ENCODE measurements at regions not wholly inside any gene's neighbourhood (a gene's known extent, or its start where the extent isn't known, plus 50 kb on each side); places are given as distances from the start of the nearest gene placed in this dataset.

DNA sequence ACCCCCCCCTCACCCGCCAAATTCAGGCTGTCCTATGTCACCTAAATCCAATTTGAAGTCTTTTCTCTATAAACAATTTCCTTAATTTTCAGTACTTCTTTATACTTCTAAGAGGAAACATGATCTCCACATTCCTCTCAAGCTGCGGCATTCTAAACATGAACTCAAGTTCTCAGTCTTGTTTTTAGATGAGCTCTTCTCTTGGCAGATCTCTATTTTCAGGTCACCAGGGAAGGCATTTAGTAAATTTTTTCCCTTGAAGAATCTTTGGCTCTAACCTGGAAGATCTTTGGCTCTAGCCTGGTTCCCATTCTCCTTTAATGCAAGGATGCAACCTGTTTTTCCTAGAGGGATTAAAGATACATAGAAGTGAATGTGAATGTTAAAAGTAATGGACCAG lies 193.4 kb downstream of the ATG4C start:
- no peak for ATAC-seq
- no peak for DNase-seq (ENCODE audit: low spot score)
- intact Hi-C loops (cut with DNase I): no loop called here

- ATAC-seq: no peak
- DNase-seq (ENCODE audit: low spot score): no peak
- intact Hi-C loops (cut with DNase I): no loop called here
Observed at GRCh38 chr1:62978741-62979140, 194.8 kb downstream of the ATG4C start.

GRCh38 chr1:62981434-62981833 lies 197.5 kb downstream of the ATG4C start:
- DNase-seq (ENCODE audit: low spot score): no peak
- ATAC-seq: no peak
- intact Hi-C loops (cut with DNase I): no loop called here

DNA sequence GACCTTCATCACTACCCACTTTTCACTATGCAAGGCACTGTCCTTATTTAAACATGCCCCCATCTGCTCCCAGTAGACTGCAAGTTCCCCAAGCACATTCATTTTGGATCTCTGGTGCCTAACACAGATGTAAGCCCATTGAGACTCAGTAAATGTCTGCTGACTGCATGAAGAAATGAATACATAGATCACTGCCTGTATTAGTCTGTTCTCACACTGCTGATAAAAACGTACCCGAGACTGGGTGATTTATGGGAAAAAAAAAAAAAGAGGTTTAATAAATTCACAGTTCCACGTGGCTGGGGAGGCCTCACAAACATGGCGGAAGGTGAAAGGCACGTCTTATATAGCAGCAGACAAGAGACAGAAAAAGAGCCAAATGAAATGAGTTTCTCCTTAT lies 204.9 kb downstream of the ATG4C start:
- no peak for DNase-seq (ENCODE audit: low spot score)
- intact Hi-C loops (cut with DNase I): no loop called here
- ATAC-seq: no peak

DNA sequence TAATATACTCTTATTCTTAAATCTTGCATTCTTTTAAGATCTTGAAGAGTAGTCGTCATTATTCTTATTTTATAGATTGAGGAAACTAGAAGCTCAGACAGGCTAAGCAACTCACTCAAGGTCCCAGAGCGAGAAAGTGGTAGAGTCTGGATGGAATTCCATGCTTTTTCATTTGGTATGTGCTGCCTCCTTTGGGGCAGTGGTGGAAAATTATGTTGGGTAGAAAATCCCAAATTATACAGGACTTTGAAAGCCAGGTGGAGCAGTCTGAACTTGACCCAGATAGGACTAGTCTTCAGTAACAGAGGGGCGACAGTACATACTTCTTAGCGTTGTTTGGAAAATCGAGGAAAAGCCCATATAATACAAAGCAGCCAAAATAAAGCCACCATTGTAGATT lies 205.6 kb downstream of the ATG4C start:
- DNase-seq (ENCODE audit: low spot score) (no peak), ATAC-seq (no peak)
- intact Hi-C loops (cut with DNase I): no loop called here

DNA sequence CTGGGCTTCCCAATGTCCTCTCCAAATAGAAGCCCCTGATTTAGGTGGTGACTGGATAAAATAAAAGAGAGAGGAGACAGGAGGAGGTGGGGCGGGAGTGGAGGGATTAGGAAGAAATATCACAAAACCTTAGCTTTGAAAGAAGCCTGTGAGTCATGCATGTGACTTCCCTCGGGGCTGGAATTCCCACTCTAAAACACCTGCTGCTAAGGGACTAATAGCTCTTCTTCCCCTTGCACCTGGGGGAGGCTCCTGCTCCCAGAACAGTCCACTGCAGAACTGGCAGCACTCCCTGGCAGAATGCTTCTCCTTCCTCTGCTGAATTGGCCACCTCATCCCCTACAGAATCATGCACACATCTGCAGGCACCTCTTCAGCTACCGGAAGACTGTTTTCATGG lies 207.2 kb downstream of the ATG4C start:
- intact Hi-C loops (cut with DNase I): no loop called here
- ATAC-seq: no peak
- DNase-seq (ENCODE audit: low spot score): no peak

- intact Hi-C loops (cut with DNase I): no loop called here
- ATAC-seq: no peak
- DNase-seq (ENCODE audit: low spot score): no peak
Observed at GRCh38 chr1:62993844-62994243, 209.9 kb downstream of the ATG4C start.

DNA sequence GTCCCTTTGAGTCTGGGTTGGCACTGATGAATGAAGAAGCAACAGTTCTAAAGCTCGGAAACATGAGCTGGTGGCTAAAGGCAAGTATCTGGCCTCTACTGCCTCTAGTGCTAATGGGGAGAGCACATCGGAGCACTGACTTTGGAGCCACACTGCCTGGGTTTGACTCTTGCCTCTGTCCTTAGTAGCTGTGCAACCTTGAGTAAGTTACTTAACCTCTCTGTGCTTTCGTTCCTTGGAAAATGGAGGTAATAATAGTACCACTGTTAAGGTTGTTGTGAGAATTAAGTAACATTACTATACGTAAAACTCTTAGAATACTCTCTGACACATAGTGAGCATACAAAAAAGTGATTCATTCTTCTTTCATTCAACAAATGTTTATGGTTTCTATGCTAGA lies 211.2 kb downstream of the ATG4C start:
- ATAC-seq: no peak
- intact Hi-C loops (cut with DNase I): no loop called here
- DNase-seq (ENCODE audit: low spot score): no peak

- no peak for ATAC-seq
- intact Hi-C loops (cut with DNase I): no loop called here
- no peak for DNase-seq (ENCODE audit: low spot score)
Observed at GRCh38 chr1:62997884-62998283, 214.0 kb downstream of the ATG4C start.

DNA sequence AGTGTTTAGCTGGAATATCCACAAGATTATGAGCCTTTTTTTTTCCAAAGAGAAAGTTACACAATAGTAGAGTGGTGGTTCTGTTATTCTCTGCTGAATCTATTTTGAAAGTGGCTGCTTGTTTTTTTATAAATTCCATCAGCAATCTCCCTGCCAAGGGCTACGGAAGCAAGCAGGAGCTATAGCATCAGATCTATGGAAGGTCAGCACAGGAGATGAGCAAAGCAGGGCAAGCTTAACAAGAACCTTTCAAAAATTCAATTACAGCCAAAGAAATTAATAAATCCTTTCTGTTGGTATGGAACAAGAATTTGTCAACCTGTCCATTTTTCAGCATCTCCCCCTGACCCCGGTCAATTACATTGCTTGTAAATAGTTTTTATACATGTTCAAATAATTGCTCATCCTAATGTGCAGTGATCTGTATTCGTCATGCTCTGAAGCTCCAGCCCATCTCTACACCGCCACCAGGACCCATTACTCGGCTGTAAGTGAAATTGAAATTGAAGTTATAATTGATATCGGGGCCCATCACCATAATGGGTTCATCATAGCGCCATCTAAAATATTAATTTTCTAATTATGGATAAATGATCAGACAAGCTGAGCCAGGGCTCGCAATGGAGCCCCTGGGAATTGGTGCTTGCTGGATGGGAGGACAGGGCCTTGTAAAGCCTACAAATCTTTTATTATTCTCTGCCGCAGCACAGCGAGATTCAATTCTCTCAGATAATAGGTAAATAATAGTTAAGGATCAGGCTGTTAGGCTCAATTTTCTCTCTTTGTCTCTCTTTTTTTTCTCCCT lies 215.1 kb downstream of the ATG4C start:
- no peak for DNase-seq (ENCODE audit: low spot score)
- intact Hi-C loops (cut with DNase I): no loop called here
- no peak for ATAC-seq

GRCh38 chr1:63000508-63000907 lies 216.6 kb downstream of the ATG4C start:
- intact Hi-C loops (cut with DNase I): no loop called here

DNA sequence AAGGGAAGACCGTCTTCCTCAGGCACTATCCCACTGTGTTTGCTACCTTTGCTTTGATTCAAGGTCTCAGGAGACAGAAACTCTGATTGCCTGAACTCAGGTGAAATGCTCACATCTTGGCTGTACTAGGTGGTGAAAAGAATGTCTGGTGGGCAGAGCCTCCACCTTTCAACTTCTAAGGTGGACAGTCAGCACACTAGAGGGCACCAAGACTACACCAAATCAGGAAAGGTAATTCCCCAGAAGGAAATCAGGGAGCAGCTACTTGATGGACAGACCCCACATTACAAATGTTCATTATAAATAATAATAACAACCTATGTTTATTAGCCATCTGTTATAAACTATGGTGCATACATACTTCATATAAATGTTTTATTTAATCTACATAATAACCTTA lies 220.9 kb downstream of the ATG4C start:
- DNase-seq (ENCODE audit: low spot score): no peak
- intact Hi-C loops (cut with DNase I): no loop called here
- no peak for ATAC-seq

More at GRCh38 chr1:63000508-63000907, 216.6 kb downstream of the ATG4C start:
- ATAC-seq: no peak
- DNase-seq (ENCODE audit: low spot score): no peak

DNA sequence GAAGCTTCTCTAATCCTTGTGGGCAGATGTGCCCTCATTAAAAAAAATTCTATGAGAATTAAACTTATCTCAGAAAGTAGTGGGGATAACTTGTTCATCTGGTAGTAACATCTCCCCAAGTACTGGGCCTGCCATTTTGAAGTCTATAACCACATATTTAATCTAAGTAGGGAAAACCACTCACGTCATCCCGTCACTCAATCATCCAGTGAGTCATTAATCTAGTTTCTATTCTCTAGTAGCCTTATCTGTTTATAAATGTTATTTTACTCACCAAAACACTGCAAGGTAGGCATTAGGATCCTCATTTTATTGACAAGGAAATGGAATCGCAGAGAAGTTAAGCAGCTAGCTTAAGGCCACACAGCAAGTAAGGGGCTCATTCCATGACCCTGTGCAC lies 221.9 kb downstream of the ATG4C start:
- intact Hi-C loops (cut with DNase I): no loop called here
- DNase-seq (ENCODE audit: low spot score) (no peak), ATAC-seq (no peak)

GRCh38 chr1:63009421-63009820 lies 225.5 kb downstream of the ATG4C start:
- ATAC-seq (no peak), DNase-seq (ENCODE audit: low spot score) (no peak)
- intact Hi-C loops (cut with DNase I): no loop called here

- peak; percentile 65 for ATAC-seq
- no peak for DNase-seq (ENCODE audit: low spot score)
- intact Hi-C loops (cut with DNase I): no loop called here
Observed at GRCh38 chr1:63010913-63011660, 227.2 kb downstream of the ATG4C start.

- ATAC-seq: peak; percentile 81
- no peak for DNase-seq (ENCODE audit: low spot score)
- intact Hi-C loops (cut with DNase I): no loop called here
Observed at GRCh38 chr1:63012339-63012738, 228.4 kb downstream of the ATG4C start.

GRCh38 chr1:63014267-63014666 lies 230.3 kb downstream of the ATG4C start:
- intact Hi-C loops (cut with DNase I): no loop called here
- ATAC-seq: no peak
- no peak for DNase-seq (ENCODE audit: low spot score)

DNA sequence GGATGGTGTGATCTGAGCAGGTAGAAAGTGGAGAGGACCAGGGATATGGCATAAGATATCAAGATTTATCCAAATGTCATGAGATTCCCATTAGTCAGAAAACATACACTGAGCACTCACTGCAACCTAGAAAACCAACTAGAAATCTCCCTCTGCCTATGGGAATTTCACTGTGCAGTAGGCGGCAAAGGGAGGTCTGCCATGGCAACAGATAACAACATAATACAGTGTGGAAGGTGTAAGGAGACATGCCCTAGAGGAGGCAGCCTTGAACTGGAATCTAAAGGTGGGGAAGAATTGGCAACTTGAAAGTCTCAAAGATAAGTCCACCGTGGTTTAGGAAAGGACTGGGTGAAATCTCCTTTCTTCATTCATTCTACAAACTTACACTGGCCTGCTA lies 238.4 kb downstream of the ATG4C start:
- no peak for DNase-seq (ENCODE audit: low spot score)
- intact Hi-C loops (cut with DNase I): no loop called here
- no peak for ATAC-seq

- intact Hi-C loops (cut with DNase I): no loop called here
- ATAC-seq (no peak), DNase-seq (ENCODE audit: low spot score) (no peak)
Observed at GRCh38 chr1:63023171-63023570, 239.2 kb downstream of the ATG4C start.

- no peak for ATAC-seq
Observed at GRCh38 chr1:63023637-63024036, 239.7 kb downstream of the ATG4C start.

DNA sequence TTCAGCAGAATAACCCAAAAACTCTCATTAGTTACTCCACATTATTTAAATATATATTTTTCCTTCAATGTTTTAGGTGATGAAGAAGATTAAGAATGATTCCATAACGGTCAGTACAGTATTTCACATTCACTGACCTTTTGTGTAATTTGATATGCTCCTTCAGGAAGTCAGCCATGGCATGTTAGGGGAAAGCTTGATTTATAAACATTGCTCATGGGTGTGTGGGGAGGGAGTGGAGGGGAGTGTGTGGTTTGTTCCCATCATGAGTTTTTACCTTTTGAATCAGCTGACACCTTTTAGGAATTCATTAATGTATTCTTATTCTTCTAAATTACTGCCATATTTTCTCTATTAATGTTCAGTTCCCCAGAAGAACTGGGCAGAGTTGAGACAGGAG lies 240.2 kb downstream of the ATG4C start:
- ATAC-seq (no peak), DNase-seq (ENCODE audit: low spot score) (no peak)
- intact Hi-C loops (cut with DNase I): no loop called here

More at GRCh38 chr1:63023637-63024036, 239.7 kb downstream of the ATG4C start:
- intact Hi-C loops (cut with DNase I): no loop called here
- DNase-seq (ENCODE audit: low spot score): no peak
